Vagina (tissue), 2 donors: ENCODE measurements at regions not wholly inside any gene's neighbourhood (a gene's known extent, or its start where the extent isn't known, plus 50 kb on each side); places are given as distances from the start of the nearest gene placed in this dataset.

Source experiments
- DNase-seq, 2 donors: peaks; one replicate each; pipeline ENCODE4 v3.0.0-alpha.2; 2017; ENCODE audit errors: extremely low spot score in 2 of 2
- H3K27ac ChIP-seq: fragments of 200-600 bp; sonication (generic); one replicate; pipeline ENCODE4 v1.5.1; 2019
- H3K27me3 ChIP-seq: fragments of 200-600 bp; sonication (generic); one replicate; pipeline ENCODE4 v1.5.1; 2019
- H3K36me3 ChIP-seq, 2 donors: fragments of 200-600 bp; sonication (generic); one replicate each; pipeline ENCODE4 v1.5.1; 2017 to 2019
- H3K4me1 ChIP-seq: fragments of 200-600 bp; sonication (generic); one replicate; pipeline ENCODE4 v1.5.1; 2019
- H3K4me3 ChIP-seq, 2 donors: fragments of 200-600 bp; sonication (generic); 1 replicate in 1 of 2; 2 replicates in 1 of 2; pipeline ENCODE4 v1.5.1; 2016 to 2019
- H3K9me3 ChIP-seq: fragments of 200-600 bp; sonication (generic); one replicate; pipeline ENCODE4 v1.5.1; 2019
- CTCF ChIP-seq, 3 experiments: fragments of 450-650 bp in 2 of 3; fragments of 200-600 bp in 1 of 3; sonication (generic) in 1 of 3; IDR thresholded peaks; one replicate each; pipeline ENCODE4 v1.5.1; 2017 to 2019; ENCODE audit warnings: antibody characterized with exemption in 3 of 3, mild to moderate bottlenecking in 2 of 3, moderate library complexity in 2 of 3
- POLR2A ChIP-seq, 2 donors: fragments of 450-650 bp; IDR thresholded peaks; one replicate each; pipeline ENCODE4 v1.6.1; 2017; ENCODE audit warnings: antibody characterized with exemption in 2 of 2, mild to moderate bottlenecking in 2 of 2, moderate library complexity in 2 of 2
- POLR2AphosphoS5 ChIP-seq, 2 donors: sonication (generic); formaldehyde crosslinking; IDR thresholded peaks; one replicate each; pipeline ENCODE4 v1.9.0; 2017; ENCODE audit warnings: antibody characterized with exemption in 2 of 2, mild to moderate bottlenecking in 2 of 2, low read depth in 1 of 2; ENCODE audit not compliant: insufficient read depth in 1 of 2
- intact Hi-C: fragments of 100-400 bp; cut with DNase I; formaldehyde crosslinking; loops from one replicate; pipeline ENCODE4 v1.15.1; 2023

DNA sequence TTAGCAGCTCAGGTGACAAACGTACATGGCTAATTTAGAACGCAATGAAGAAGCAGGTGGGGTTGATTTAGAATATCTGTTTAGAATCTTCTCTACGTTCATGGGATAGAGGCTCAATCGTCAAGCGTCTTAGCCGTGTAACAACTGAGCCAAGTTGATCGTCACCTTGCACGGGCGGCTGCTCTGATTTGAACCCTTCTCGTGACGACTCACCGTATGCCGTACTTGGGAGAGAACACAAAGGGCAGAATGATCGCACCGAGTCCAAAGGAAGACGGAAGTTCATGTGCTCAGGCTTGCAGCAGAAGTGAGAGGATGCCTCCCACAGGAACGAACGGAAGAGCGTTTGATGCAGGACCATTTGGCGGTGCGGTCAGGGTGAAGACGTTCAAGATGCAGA lies 108.3 kb upstream of the TCERG1L start:
- no peaks in the 10 kb centered on the region for H3K36me3 ChIP-seq
- no peak overlapping the region for H3K27ac ChIP-seq
- intact Hi-C loops, result no loop called here
- no peaks in the 10 kb centered on the region for H3K27me3 ChIP-seq
- no peak overlapping the region for H3K4me3 ChIP-seq
- no peaks in the 10 kb centered on the region for H3K9me3 ChIP-seq
- no peaks in the 10 kb centered on the region for H3K4me1 ChIP-seq
- TF ChIP-seq POLR2AphosphoS5 (IDR thresholded peaks at IDR 0.05; ENCODE audit: insufficient read depth in 1 of 2, low read depth in 1 of 2) (no peak), POLR2A (IDR thresholded peaks at IDR 0.05) (no peak)
- DNase-seq, result no peak

GRCh38 chr10:131420867-131421266 lies 109.3 kb upstream of the TCERG1L start:
- H3K9me3 ChIP-seq, result no peaks in the 10 kb centered on the region
- no peak overlapping the region for H3K4me3 ChIP-seq
- no peaks in the 10 kb centered on the region for H3K36me3 ChIP-seq
- peaks cover 3% of the 10 kb centered on the region for H3K4me1 ChIP-seq
- intact Hi-C loops, result no loop called here
- no peak overlapping the region for H3K27ac ChIP-seq
- DNase-seq, result no peak
- no peaks in the 10 kb centered on the region for H3K27me3 ChIP-seq
- TF ChIP-seq POLR2AphosphoS5 (IDR thresholded peaks at IDR 0.05; ENCODE audit: insufficient read depth in 1 of 2, low read depth in 1 of 2) (no peak), POLR2A (IDR thresholded peaks at IDR 0.05) (no peak), CTCF (IDR thresholded peaks at IDR 0.05) (no peak)

GRCh38 chr10:131421381-131421780 lies 109.9 kb upstream of the TCERG1L start:
- Histone ChIP-seq H3K4me3 (no peak overlapping the region), H3K27me3 (no peaks in the 10 kb centered on the region), H3K36me3 (no peaks in the 10 kb centered on the region), H3K9me3 (no peaks in the 10 kb centered on the region), H3K4me1 (peaks cover 8% of the 10 kb centered on the region), H3K27ac (no peak overlapping the region)
- TF ChIP-seq POLR2AphosphoS5 (IDR thresholded peaks at IDR 0.05; ENCODE audit: insufficient read depth in 1 of 2, low read depth in 1 of 2) (no peak), POLR2A (IDR thresholded peaks at IDR 0.05) (no peak), CTCF (IDR thresholded peaks at IDR 0.05) (no peak)
- intact Hi-C loops, result no loop called here
- no peak for DNase-seq

DNA sequence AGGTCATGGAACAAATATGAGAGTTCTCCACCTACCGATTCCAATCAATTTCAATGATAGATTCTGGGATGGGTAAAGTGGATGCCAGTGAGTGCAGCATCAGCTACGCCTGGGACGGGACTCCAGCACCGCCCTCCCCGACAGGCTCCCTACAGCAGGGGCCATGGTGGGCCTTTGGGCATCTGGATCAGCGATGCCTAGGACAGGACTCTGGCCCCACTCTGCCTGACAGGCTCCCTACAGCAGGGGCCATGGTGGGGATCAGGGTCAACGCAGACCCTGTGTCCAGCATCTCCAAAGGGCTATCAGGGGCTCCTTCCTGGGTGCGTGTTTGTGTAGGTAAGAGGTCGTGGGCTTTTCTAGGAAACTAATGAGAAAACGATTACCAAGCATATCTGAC lies 111.2 kb upstream of the TCERG1L start:
- TF ChIP-seq POLR2AphosphoS5 (IDR thresholded peaks at IDR 0.05; ENCODE audit: insufficient read depth in 1 of 2, low read depth in 1 of 2), result no peak
- no peak for TF ChIP-seq CTCF (IDR thresholded peaks at IDR 0.05)
- no peaks in the 10 kb centered on the region for H3K9me3 ChIP-seq
- no peaks in the 10 kb centered on the region for H3K36me3 ChIP-seq
- DNase-seq, result no peak
- no peak overlapping the region for H3K4me3 ChIP-seq
- H3K27ac ChIP-seq, result no peak overlapping the region
- intact Hi-C loops, result no loop called here
- no peaks in the 10 kb centered on the region for H3K27me3 ChIP-seq
- H3K4me1 ChIP-seq, result peaks cover 17% of the 10 kb centered on the region

DNA sequence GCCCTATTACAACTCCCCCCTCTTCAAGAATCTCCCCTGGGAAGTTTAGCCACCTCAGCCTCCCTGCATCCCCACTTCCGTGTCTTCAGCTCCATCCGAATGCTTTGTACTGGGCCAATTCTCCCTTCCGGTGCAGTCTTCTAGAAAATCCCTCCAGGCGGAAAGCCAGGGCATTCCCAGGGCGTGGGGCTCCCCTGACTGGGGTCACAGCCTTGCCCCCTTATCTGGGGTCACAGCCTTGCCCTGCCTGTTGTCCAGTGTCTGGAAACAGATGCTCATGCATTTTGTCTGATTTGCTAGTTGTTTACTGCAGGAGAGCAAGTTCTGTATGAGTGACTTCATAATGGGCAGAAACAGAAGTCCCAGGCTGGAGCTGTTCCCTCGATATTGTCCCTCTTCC lies 112.5 kb upstream of the TCERG1L start:
- Histone ChIP-seq H3K27ac (no peak overlapping the region), H3K27me3 (no peaks in the 10 kb centered on the region), H3K4me1 (peaks cover 17% of the 10 kb centered on the region), H3K36me3 (no peaks in the 10 kb centered on the region), H3K4me3 (no peak overlapping the region), H3K9me3 (no peaks in the 10 kb centered on the region)
- intact Hi-C loops, result no loop called here
- TF ChIP-seq POLR2AphosphoS5 (IDR thresholded peaks at IDR 0.05; ENCODE audit: insufficient read depth in 1 of 2, low read depth in 1 of 2) (no peak), CTCF (IDR thresholded peaks at IDR 0.05) (no peak), POLR2A (IDR thresholded peaks at IDR 0.05) (no peak)
- DNase-seq, result no peak
